Gastrocnemius medialis (tissue), 4 donors: ENCODE measurements at regions not wholly inside any gene's neighbourhood (a gene's known extent, or its start where the extent isn't known, plus 50 kb on each side); places are given as distances from the start of the nearest gene placed in this dataset.

Experiments used
- POLR2A ChIP-seq, 2 donors: fragments of 450-650 bp; IDR thresholded peaks; one replicate each; pipeline ENCODE4 v1.6.1; 2017; ENCODE audit warnings: antibody characterized with exemption in 2 of 2, mild to moderate bottlenecking in 2 of 2, moderate library complexity in 2 of 2
- TF ChIP-seq, protein P1 (sequence below), 5 experiments: fragments of 450-650 bp in 3 of 5; fragments of 200-600 bp in 2 of 5; sonication (generic) in 2 of 5; IDR thresholded peaks in 4 of 5; conservative IDR thresholded peaks in 1 of 5; 1 replicate in 4 of 5; 2 replicates in 1 of 5; pipeline ENCODE4 v1.5.1; 2016 to 2019; ENCODE audit warnings: antibody characterized with exemption in 5 of 5, mild to moderate bottlenecking in 3 of 5, moderate library complexity in 3 of 5

DNA sequence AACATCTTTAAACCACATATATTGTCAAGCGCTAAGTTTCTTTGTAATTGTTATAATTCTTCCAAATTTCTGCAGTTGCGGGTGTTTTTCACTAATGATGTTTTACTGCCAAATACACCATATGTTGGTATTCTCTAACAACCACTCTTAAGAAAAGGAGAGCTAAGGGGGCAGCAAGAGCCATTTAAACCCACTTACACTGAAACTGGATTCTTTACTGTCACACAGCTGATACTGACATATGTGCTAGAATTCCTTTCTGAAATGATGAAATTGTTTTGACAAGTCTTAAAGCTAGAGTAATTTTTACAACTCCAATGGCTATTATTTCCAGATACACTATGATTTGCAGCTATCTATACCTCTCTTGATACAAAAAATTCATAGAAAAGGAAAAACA is 483.1 kb downstream of the CDH11 start:
- TF ChIP-seq, protein P1, sequence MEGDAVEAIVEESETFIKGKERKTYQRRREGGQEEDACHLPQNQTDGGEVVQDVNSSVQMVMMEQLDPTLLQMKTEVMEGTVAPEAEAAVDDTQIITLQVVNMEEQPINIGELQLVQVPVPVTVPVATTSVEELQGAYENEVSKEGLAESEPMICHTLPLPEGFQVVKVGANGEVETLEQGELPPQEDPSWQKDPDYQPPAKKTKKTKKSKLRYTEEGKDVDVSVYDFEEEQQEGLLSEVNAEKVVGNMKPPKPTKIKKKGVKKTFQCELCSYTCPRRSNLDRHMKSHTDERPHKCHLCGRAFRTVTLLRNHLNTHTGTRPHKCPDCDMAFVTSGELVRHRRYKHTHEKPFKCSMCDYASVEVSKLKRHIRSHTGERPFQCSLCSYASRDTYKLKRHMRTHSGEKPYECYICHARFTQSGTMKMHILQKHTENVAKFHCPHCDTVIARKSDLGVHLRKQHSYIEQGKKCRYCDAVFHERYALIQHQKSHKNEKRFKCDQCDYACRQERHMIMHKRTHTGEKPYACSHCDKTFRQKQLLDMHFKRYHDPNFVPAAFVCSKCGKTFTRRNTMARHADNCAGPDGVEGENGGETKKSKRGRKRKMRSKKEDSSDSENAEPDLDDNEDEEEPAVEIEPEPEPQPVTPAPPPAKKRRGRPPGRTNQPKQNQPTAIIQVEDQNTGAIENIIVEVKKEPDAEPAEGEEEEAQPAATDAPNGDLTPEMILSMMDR (IDR thresholded peaks at IDR 0.05 in 4 of 5, conservative IDR thresholded peaks at IDR 0.05 in 1 of 5) = no peak
- TF ChIP-seq POLR2A (IDR thresholded peaks at IDR 0.05) = no peak
